ENCODE measurements at regions not wholly inside any gene's neighbourhood (a gene's known extent, or its start where the extent isn't known, plus 50 kb on each side); places are given as distances from the start of the nearest gene placed in this dataset.

GRCh38 chr5:167392240-167392639, 899.2 kb upstream of the WWC1 start:
- Histone ChIP-seq H3K4me1 (no peaks in the 10 kb centered on the region), H3K36me3 (no peaks in the 10 kb centered on the region), H3K27me3 (no peaks in the 10 kb centered on the region), H3K9me3 (no peaks in the 10 kb centered on the region), H3K27ac (no peak overlapping the region), H3K4me3 (no peak overlapping the region)
- no peak for TF ChIP-seq CTCF (IDR thresholded peaks at IDR 0.05)
- no peak for DNase-seq (ENCODE audit: low spot score)

- Histone ChIP-seq H3K4me1 (no peaks in the 10 kb centered on the region), H3K27ac (no peak overlapping the region), H3K36me3 (no peaks in the 10 kb centered on the region), H3K27me3 (no peaks in the 10 kb centered on the region), H3K9me3 (no peaks in the 10 kb centered on the region), H3K4me3 (no peak overlapping the region)
- no peak for DNase-seq (ENCODE audit: low spot score)
- TF ChIP-seq CTCF (IDR thresholded peaks at IDR 0.05): no peak
Observed at GRCh38 chr5:167393358-167393757, 898.1 kb upstream of the WWC1 start.

- no peaks in the 10 kb centered on the region for H3K27me3 ChIP-seq
- no peaks in the 10 kb centered on the region for H3K36me3 ChIP-seq
- no peaks in the 10 kb centered on the region for H3K9me3 ChIP-seq
- H3K4me1 ChIP-seq: no peaks in the 10 kb centered on the region
- TF ChIP-seq CTCF (IDR thresholded peaks at IDR 0.05): no peak
- no peak for DNase-seq (ENCODE audit: low spot score)
- H3K4me3 ChIP-seq: no peak overlapping the region
- H3K27ac ChIP-seq: no peak overlapping the region
Observed at GRCh38 chr5:167402671-167403070, 888.8 kb upstream of the WWC1 start.

GRCh38 chr5:167406513-167406912, 884.9 kb upstream of the WWC1 start:
- TF ChIP-seq CTCF (IDR thresholded peaks at IDR 0.05): no peak
- Histone ChIP-seq H3K4me3 (no peak overlapping the region), H3K36me3 (no peaks in the 10 kb centered on the region), H3K27ac (no peak overlapping the region), H3K4me1 (no peaks in the 10 kb centered on the region), H3K27me3 (no peaks in the 10 kb centered on the region), H3K9me3 (no peaks in the 10 kb centered on the region)
- no peak for DNase-seq (ENCODE audit: low spot score)

GRCh38 chr5:167412556-167412955, 878.9 kb upstream of the WWC1 start:
- Histone ChIP-seq H3K4me3 (no peak overlapping the region), H3K9me3 (no peaks in the 10 kb centered on the region), H3K4me1 (peaks cover 0 to 3% of the 10 kb centered on the region in 2 donors), H3K27me3 (no peaks in the 10 kb centered on the region), H3K27ac (no peak overlapping the region), H3K36me3 (no peaks in the 10 kb centered on the region)
- TF ChIP-seq CTCF (IDR thresholded peaks at IDR 0.05): no peak
- DNase-seq (ENCODE audit: low spot score): no peak

- Histone ChIP-seq H3K36me3 (no peaks in the 10 kb centered on the region), H3K27me3 (no peaks in the 10 kb centered on the region), H3K4me3 (no peak overlapping the region), H3K27ac (no peak overlapping the region), H3K4me1 (peaks cover 0 to 3% of the 10 kb centered on the region in 2 donors), H3K9me3 (no peaks in the 10 kb centered on the region)
- no peak for DNase-seq (ENCODE audit: low spot score)
- TF ChIP-seq CTCF (IDR thresholded peaks at IDR 0.05): no peak
Observed at GRCh38 chr5:167413506-167413905, 877.9 kb upstream of the WWC1 start.
